Naive thymus-derived CD4-positive, alpha-beta T cell (primary cell): ENCODE measurements at regions not wholly inside any gene's neighbourhood (a gene's known extent, or its start where the extent isn't known, plus 50 kb on each side); places are given as distances from the start of the nearest gene placed in this dataset.

Source experiments
- ATAC-seq: fragments of 150-1000 bp; cut with Tn5 transposase; 2 replicates; pipeline ENCODE4 v1.10.0; 2021; ENCODE audit warnings: mild to moderate bottlenecking, moderate library complexity
- CTCF ChIA-PET: fragments of 350-600 bp; sonication (Branson Sonifier 250); formaldehyde crosslinking; loops from one replicate; lab custom pipeline; 2021; ENCODE audit warnings: antibody characterized with exemption; lab: Charles Lee
- POLR2A ChIA-PET: fragments of 350-600 bp; sonication (Branson Sonifier 250); formaldehyde crosslinking; loops from one replicate; lab custom pipeline; 2021; ENCODE audit warnings: antibody characterized with exemption, inconsistent platforms; lab: Charles Lee
- DNase-seq, 9 donors: peaks; one replicate each; pipeline versions ENCODE4 v3.0.0 to v3.0.0-alpha.2; 2020 to 2022; ENCODE audit warnings: mixed read lengths in 1 of 9
- H3K27ac ChIP-seq: one replicate; pipeline ENCODE4 v1.7.0; 2013; ENCODE audit warnings: mild to moderate bottlenecking, low read depth, low read length, moderate library complexity
- H3K27me3 ChIP-seq, 2 donors: one replicate each; pipeline ENCODE4 v1.7.0; 2013; ENCODE audit warnings: low read length in 2 of 2, mild to moderate bottlenecking in 2 of 2, moderate library complexity in 2 of 2; ENCODE audit not compliant: control insufficient read depth in 2 of 2, insufficient read depth in 2 of 2
- H3K36me3 ChIP-seq, 3 experiments: 1 replicate in 2 of 3; 2 replicates in 1 of 3; pipeline ENCODE4 v1.7.0; 2013; ENCODE audit warnings: low read length in 3 of 3, mild to moderate bottlenecking in 3 of 3, moderate library complexity in 1 of 3; ENCODE audit not compliant: insufficient read depth in 3 of 3, control insufficient read depth in 2 of 3
- H3K4me1 ChIP-seq, 2 donors: one replicate each; pipeline ENCODE4 v1.7.0; 2013; ENCODE audit warnings: low read length in 2 of 2, mild to moderate bottlenecking in 2 of 2, moderate library complexity in 1 of 2; ENCODE audit not compliant: control insufficient read depth in 2 of 2, insufficient read depth in 2 of 2
- H3K4me3 ChIP-seq: 2 replicates; pipeline ENCODE4 v1.7.0; 2013; ENCODE audit warnings: mild to moderate bottlenecking, low read length
- H3K9me3 ChIP-seq, 3 experiments: 1 replicate in 2 of 3; 2 replicates in 1 of 3; pipeline ENCODE4 v1.7.0; 2013; ENCODE audit warnings: low read length in 3 of 3; ENCODE audit not compliant: control insufficient read depth in 2 of 3
- H3K27ac Mint-ChIP-seq, 9 donors: one replicate each; pipeline ENCODE4 v1.8.0; 2020 to 2022; ENCODE audit warnings: mixed read lengths in 9 of 9, mild to moderate bottlenecking in 8 of 9, moderate library complexity in 5 of 9, inconsistent platforms in 2 of 9
- H3K27me3 Mint-ChIP-seq, 5 donors: one replicate each; pipeline ENCODE4 v1.8.0; 2021 to 2022; ENCODE audit warnings: mixed read lengths in 5 of 5, mild to moderate bottlenecking in 1 of 5
- H3K36me3 Mint-ChIP-seq, 5 donors: one replicate each; pipeline ENCODE4 v1.8.0; 2020 to 2022; ENCODE audit warnings: mixed read lengths in 5 of 5, mild to moderate bottlenecking in 3 of 5, inconsistent platforms in 1 of 5
- H3K4me1 Mint-ChIP-seq, 7 donors: one replicate each; pipeline ENCODE4 v1.8.0; 2020 to 2022; ENCODE audit warnings: mixed read lengths in 7 of 7, mild to moderate bottlenecking in 3 of 7, inconsistent platforms in 1 of 7
- H3K4me3 Mint-ChIP-seq, 10 donors: one replicate each; pipeline ENCODE4 v1.8.0; 2020 to 2022; ENCODE audit warnings: mild to moderate bottlenecking in 10 of 10, mixed read lengths in 10 of 10, moderate library complexity in 6 of 10, inconsistent platforms in 2 of 10
- H3K9me3 Mint-ChIP-seq, 11 donors: one replicate each; pipeline ENCODE4 v1.8.0; 2020 to 2022; ENCODE audit warnings: mixed read lengths in 11 of 11, mild to moderate bottlenecking in 4 of 11, inconsistent platforms in 1 of 11, moderate library complexity in 1 of 11
- intact Hi-C, 2 donors: fragments of 100-400 bp; cut with micrococcal nuclease; formaldehyde crosslinking; loops; one replicate each; pipeline ENCODE4 v1.15.1; 2023

- Mint-ChIP-seq H3K4me1 (peaks cover 0 to 2% (median 0%) of the 10 kb centered on the region in 7 donors), H3K36me3 (peaks cover 0 to 1% (median 0%) of the 10 kb centered on the region in 5 donors), H3K27me3 (peaks cover 13 to 66% (median 35%) of the 10 kb centered on the region in 5 donors), H3K4me3 (no peak overlapping the region), H3K27ac (no peak overlapping the region), H3K9me3 (peaks cover 0 to 5% (median 0%) of the 10 kb centered on the region in 11 donors)
- H3K4me3 ChIP-seq: no peak overlapping the region
- no peaks in the 10 kb centered on the region for H3K27me3 ChIP-seq
- H3K4me1 ChIP-seq: no peaks in the 10 kb centered on the region
- CTCF ChIA-PET: no interaction called here
- intact Hi-C loops: no loop called here
- no peaks in the 10 kb centered on the region for H3K36me3 ChIP-seq
- DNase-seq (no peak), ATAC-seq (no peak)
- POLR2A ChIA-PET: no interaction called here
- H3K27ac ChIP-seq: no peak overlapping the region
- no peaks in the 10 kb centered on the region for H3K9me3 ChIP-seq
These were observed 59.9 kb upstream of the CORO2B start for GRCh38 chr15:68518785-68519430.

GRCh38 chr15:68524753-68525584 lies 53.8 kb upstream of the CORO2B start:
- peaks cover 0 to 4% (median 0%) of the 10 kb centered on the region in 11 donors for H3K9me3 Mint-ChIP-seq
- POLR2A ChIA-PET: no interaction called here
- H3K4me3 Mint-ChIP-seq: no peak overlapping the region
- CTCF ChIA-PET: interaction anchor here (0.7 kb wide), 1 partner anchor 9 kb away, joined by 3 read pairs; no protein-coding TSS in a partner anchor
- no peak overlapping the region for H3K27ac Mint-ChIP-seq
- H3K4me3 ChIP-seq: no peak overlapping the region
- H3K27me3 ChIP-seq: no peaks in the 10 kb centered on the region
- intact Hi-C loops: loop anchor here in 1 of 2 donors (10.0 kb wide), 1 partner anchor 120 kb away; no protein-coding TSS in a partner anchor
- H3K4me1 Mint-ChIP-seq: peaks cover 7 to 35% (median 14%) of the 10 kb centered on the region in 7 donors
- ATAC-seq (no peak), DNase-seq (no peak)
- no peaks in the 10 kb centered on the region for H3K9me3 ChIP-seq
- no peak overlapping the region for H3K27ac ChIP-seq
- peaks cover 19 to 46% (median 29%) of the 10 kb centered on the region in 5 donors for H3K27me3 Mint-ChIP-seq
- peaks cover 0 to 1% (median 0%) of the 10 kb centered on the region in 5 donors for H3K36me3 Mint-ChIP-seq
- no peaks in the 10 kb centered on the region for H3K36me3 ChIP-seq
- peaks cover 0 to 3% of the 10 kb centered on the region in 2 donors for H3K4me1 ChIP-seq

GRCh38 chr15:68525815-68526214 lies 53.0 kb upstream of the CORO2B start:
- no peak for DNase-seq

GRCh38 chr15:68526269-68526668 lies 52.5 kb upstream of the CORO2B start:
- H3K9me3 ChIP-seq: no peaks in the 10 kb centered on the region
- H3K4me3 ChIP-seq: no peak overlapping the region
- intact Hi-C loops: loop anchor here in 1 of 2 donors (10.0 kb wide), 1 partner anchor 121 kb away; no protein-coding TSS in a partner anchor
- DNase-seq: no peak
- CTCF ChIA-PET: no interaction called here
- H3K27me3 ChIP-seq: no peaks in the 10 kb centered on the region
- Mint-ChIP-seq H3K9me3 (peaks cover 0 to 11% (median 5%) of the 10 kb centered on the region in 11 donors), H3K27me3 (peaks cover 18 to 38% (median 25%) of the 10 kb centered on the region in 5 donors), H3K27ac (no peak overlapping the region), H3K4me3 (no peak overlapping the region), H3K36me3 (peaks cover 0 to 4% (median 0%) of the 10 kb centered on the region in 5 donors), H3K4me1 (peaks cover 7 to 35% (median 14%) of the 10 kb centered on the region in 7 donors)
- POLR2A ChIA-PET: no interaction called here
- H3K4me1 ChIP-seq: peaks cover 0 to 3% of the 10 kb centered on the region in 2 donors
- no peak overlapping the region for H3K27ac ChIP-seq
- no peak for ATAC-seq
- H3K36me3 ChIP-seq: no peaks in the 10 kb centered on the region

More at GRCh38 chr15:68525815-68526214, 53.0 kb upstream of the CORO2B start:
- no peak overlapping the region for H3K4me3 ChIP-seq
- H3K9me3 ChIP-seq: no peaks in the 10 kb centered on the region
- Mint-ChIP-seq H3K36me3 (peaks cover 0 to 2% (median 0%) of the 10 kb centered on the region in 5 donors), H3K4me1 (peaks cover 7 to 35% (median 14%) of the 10 kb centered on the region in 7 donors), H3K27me3 (peaks cover 22 to 40% (median 26%) of the 10 kb centered on the region in 5 donors), H3K4me3 (no peak overlapping the region), H3K27ac (no peak overlapping the region), H3K9me3 (peaks cover 0 to 6% (median 2%) of the 10 kb centered on the region in 11 donors)
- no peaks in the 10 kb centered on the region for H3K27me3 ChIP-seq
- H3K27ac ChIP-seq: no peak overlapping the region
- H3K4me1 ChIP-seq: peaks cover 0 to 3% of the 10 kb centered on the region in 2 donors
- ATAC-seq: no peak
- H3K36me3 ChIP-seq: no peaks in the 10 kb centered on the region
- POLR2A ChIA-PET: no interaction called here
- CTCF ChIA-PET: no interaction called here
- intact Hi-C loops: loop anchor here in 1 of 2 donors (10.0 kb wide), 1 partner anchor 121 kb away; no protein-coding TSS in a partner anchor

GRCh38 chr15:68526784-68527183 lies 52.0 kb upstream of the CORO2B start:
- Mint-ChIP-seq H3K27me3 (peaks cover 18 to 34% (median 20%) of the 10 kb centered on the region in 5 donors), H3K9me3 (peaks cover 0 to 16% (median 9%) of the 10 kb centered on the region in 11 donors), H3K4me3 (no peak overlapping the region), H3K4me1 (peaks cover 7 to 35% (median 14%) of the 10 kb centered on the region in 7 donors), H3K36me3 (peaks cover 0 to 4% (median 0%) of the 10 kb centered on the region in 5 donors), H3K27ac (no peak overlapping the region)
- no peaks in the 10 kb centered on the region for H3K27me3 ChIP-seq
- no peak for DNase-seq
- H3K36me3 ChIP-seq: no peaks in the 10 kb centered on the region
- H3K27ac ChIP-seq: no peak overlapping the region
- no peak for ATAC-seq
- H3K4me3 ChIP-seq: no peak overlapping the region
- H3K9me3 ChIP-seq: no peaks in the 10 kb centered on the region
- ChIA-PET CTCF (no interaction called here), POLR2A (no interaction called here)
- peaks cover 0 to 3% of the 10 kb centered on the region in 2 donors for H3K4me1 ChIP-seq
- intact Hi-C loops: loop anchor here in 1 of 2 donors (10.0 kb wide), 1 partner anchor 122 kb away; no protein-coding TSS in a partner anchor

GRCh38 chr15:68528626-68529290 lies 50.0 kb upstream of the CORO2B start:
- DNase-seq (no peak), ATAC-seq (no peak)
- peak overlapping the region; percentile 0 for H3K4me3 ChIP-seq
- no peaks in the 10 kb centered on the region for H3K36me3 ChIP-seq
- Mint-ChIP-seq H3K27me3 (peaks cover 4 to 32% (median 20%) of the 10 kb centered on the region in 5 donors), H3K36me3 (peaks cover 0 to 16% (median 11%) of the 10 kb centered on the region in 5 donors), H3K4me1 (peaks cover 7 to 35% (median 14%) of the 10 kb centered on the region in 7 donors), H3K9me3 (peaks cover 3 to 32% (median 26%) of the 10 kb centered on the region in 11 donors), H3K4me3 (peak overlapping the region in 5 of 10 donors; percentile 12 to 75 (median 32)), H3K27ac (peak overlapping the region in 2 of 9 donors; percentile 44 to 76)
- ChIA-PET CTCF (no interaction called here), POLR2A (no interaction called here)
- no peaks in the 10 kb centered on the region for H3K27me3 ChIP-seq
- intact Hi-C loops: loop anchor here in 1 of 2 donors (10.0 kb wide), 1 partner anchor 124 kb away; no protein-coding TSS in a partner anchor
- peaks cover 0 to 8% (median 0%) of the 10 kb centered on the region in 3 experiments for H3K9me3 ChIP-seq
- peaks cover 0 to 3% of the 10 kb centered on the region in 2 donors for H3K4me1 ChIP-seq
- H3K27ac ChIP-seq: no peak overlapping the region
